NCI-H2196 treated with DMSO at 0.1 percent for 48 hours (cell line): ENCODE measurements at regions not wholly inside any gene's neighbourhood (a gene's known extent, or its start where the extent isn't known, plus 50 kb on each side); places are given as distances from the start of the nearest gene placed in this dataset.
"Not testable (repeated sequence)": the region's sequence is repeated elsewhere in the genome, so short reads cannot be mapped to it uniquely, and the experiment has no call there.

ENCODE experiments used
- DNase-seq: peaks from one replicate; lab custom pipeline; 2025; ENCODE audit not compliant: unreplicated experiment; lab: John Stamatoyannopoulos, UW

DNA sequence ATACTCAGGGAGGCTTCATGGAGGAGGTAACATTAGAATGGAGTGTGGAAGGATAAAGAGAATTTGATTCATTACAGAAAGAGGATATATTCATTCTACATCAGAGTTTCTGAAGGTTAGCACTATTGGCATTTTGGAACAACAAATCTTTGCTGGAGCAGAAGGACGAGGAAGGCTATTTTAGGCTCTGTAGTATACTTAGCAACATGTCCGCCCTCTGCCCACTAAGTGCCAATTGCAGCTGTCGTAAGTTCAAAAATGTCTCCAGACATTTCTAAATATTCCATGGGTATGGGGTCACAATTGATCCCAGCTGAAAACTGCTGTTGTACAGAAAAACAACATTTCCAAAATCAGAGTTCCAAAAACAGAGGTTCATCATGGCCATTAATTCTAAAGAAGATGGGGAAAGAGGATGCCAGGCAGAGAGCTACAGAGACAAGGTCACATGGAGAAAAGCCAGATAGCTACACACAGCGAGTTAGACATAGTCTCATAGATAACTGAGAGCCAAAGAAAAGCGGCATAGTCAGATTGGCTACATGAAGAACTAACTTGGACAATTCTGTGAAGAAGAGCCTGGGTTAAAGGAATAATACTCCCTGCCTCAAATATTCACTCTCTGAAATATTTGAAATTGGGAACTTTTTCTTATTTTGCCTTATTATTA, 846.4 kb upstream of the CDH8 start:
- DNase-seq, result no peak

DNA sequence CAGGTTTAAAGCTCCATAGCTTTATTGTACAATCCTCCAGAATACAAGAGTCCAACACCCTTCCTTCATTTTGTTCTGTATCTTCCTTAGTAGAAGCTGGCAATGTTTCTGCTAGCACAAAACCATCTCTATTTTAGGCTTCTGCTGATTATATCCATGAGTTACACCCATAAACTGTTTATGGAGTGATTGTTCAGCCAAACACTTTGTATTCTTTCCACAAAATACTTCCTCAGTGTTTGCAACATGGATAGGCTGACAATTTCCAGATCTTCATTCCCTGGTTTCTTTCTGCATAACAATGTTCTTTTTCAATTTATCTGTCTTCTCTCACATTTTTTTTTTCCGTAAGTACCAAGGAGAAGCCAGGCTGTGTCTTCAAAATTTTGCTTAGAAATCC, 839.9 kb upstream of the CDH8 start:
- DNase-seq, result no peak

DNA sequence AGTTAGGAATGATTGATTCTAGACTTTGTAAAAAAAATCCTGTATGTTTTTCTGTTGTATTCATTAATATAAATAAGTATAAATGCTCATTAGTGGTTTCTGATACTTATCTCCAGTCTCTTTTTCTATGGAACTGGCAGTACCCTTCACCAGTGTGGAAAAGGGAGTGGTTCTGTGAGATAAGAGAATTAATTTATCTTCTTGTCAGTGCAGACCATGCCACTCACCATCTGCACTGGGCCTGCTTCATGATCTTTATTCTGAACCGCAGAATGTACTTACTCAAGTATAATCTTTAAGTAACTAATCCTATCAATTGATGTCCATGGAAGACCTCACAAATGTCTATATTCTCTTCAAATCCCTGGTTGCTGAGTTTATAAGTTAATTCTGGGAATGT, 836.1 kb upstream of the CDH8 start:
- no peak for DNase-seq

DNA sequence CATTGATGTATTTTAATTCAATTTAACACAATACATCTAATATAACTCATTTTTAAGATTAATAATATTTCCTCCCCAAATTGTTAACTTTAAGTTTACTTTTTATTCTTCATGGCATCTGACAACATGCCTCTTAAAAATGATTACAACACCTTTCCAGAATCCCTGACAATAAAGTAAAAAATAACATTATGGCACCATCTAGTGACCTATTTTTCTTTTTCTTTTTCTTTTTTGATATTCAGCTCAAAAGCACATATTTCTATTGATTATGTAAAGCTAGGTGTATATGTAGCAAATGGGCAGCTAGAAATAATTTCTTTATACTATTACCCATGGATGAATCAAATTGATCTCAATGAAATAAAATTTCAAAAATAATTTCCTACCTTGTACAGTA, 834.3 kb upstream of the CDH8 start:
- DNase-seq, result no peak

DNA sequence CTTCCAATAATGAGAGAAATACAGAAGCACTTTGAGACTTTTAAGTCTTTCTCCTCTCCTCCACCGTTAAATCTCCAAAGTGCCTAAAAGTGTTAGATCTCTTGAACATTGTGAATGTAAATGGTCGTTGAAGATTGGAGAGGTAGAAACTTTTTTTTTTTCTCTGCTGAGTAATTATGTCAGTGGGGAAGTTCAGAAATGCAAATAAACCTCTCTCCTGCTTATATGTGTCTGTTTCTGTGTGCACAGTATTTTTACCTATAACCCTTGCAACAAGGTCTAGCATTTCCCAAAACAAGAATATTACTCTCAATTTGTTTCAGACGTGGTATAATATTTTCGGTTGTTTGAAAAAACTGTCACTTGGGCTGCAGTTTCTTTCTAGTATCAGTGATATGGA, 833.6 kb upstream of the CDH8 start:
- no peak for DNase-seq

DNA sequence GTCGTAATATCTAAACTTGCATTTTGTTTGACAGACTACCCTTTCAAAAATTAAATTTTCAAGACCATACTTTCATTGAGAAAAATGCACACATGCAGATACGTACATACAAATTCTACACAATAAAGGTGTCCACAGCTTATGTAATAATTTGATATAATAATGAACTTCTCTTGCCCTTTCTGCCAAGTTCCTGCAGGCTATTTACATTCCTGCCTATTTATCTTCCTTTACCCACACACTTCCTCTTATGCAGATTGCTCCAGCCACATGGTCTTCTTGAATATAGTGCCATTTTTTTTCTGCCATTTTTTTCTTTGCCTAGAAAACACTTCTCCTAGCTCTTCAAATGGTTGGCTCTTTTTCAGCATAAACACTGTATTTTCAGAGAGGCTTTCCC, 826.9 kb upstream of the CDH8 start:
- no peak for DNase-seq

DNA sequence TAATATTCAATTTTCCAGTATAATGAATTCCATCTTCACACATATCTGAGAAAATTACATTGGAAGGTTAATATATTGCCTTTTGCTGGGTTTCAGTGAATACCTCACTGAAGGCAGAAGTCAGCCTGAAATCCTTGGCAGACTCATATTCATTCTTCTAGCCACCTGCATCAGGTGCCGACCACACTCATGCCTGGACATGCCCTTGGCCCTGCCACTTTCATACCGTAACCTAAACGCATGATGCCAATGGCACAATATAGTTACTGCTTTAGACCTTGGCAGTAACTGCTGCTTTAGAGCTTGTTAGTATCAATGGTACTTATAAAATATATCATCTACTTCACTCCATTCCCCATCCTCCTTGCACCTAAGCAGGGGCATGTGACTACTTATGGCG, 817.6 kb upstream of the CDH8 start:
- peak; percentile 24 for DNase-seq

DNA sequence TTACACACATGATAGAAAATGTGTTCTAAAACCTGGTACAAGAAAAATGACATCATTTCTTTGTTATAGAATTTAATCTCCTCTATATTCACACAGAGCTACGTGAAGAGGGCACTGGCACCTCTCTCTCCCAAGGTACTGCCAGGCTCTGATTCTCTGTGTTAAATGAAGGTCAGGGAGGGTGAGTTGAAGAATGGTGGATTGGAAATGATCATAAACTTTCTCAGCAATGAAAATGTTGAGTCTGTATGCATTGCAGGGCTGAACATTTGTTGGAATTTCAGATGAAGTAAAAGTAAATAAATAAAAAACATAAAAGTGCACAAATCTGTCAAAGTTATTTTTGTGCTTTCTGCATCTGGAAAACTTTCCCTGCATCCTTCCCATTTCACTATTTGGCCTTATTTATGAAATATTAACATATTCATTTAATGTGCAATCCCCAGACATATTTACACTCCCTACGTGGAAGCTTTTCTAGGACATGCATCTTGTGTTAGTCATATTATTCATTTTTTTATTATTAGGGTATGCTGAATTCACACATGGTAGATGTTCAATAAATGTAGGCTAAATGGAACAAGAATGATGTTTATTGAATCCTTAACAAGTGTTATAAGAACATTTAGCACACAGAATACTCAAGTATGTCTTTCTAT, 810.3 kb upstream of the CDH8 start:
- no peak for DNase-seq

DNA sequence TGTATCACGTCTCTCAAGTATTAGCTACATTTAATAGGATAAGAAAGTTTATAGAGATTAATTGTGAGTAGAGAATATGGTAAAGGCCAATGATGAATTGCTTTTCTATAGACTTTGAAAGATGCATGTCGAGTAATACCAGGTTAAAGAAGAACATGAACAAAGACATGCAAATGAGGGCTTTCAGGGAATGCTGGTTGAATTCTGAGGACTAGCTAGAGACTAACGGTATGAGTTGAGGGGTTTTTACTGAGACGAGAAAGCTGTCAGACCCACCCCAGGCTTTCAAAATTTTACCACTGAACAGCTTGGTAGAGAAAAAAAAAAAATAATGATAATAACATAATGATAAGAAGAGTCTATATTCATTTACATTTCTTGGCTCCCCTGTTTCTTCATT, 796.0 kb upstream of the CDH8 start:
- DNase-seq, result no peak

DNA sequence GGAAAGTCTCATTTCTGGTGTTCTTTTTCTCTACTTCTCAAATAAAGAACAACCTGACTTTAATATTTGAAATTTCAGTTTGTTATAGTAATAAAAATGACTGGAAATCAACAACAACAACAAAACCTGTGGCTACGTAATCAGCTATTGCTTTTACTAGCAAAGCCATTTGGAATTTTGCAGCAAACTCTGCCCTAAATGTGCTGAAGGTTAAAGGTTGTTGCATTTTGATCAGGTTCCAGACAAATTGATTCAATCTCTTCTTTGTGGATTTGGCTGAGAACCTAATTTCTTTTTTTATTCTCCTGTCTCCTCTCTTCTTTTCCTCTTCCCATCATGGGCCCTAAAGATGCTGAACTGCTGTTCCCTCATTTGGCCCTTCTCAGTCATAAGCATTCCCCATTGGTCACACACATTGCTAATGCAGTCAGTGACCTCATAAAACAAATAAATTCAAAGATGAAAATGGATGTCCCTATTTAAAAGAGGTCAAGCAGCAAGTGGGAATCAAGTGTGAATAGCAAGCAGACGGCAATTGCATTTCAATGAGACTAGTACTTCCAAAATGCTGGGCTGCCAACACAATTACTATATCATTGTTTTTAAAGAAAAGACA, 795.1 kb upstream of the CDH8 start:
- no peak for DNase-seq

DNA sequence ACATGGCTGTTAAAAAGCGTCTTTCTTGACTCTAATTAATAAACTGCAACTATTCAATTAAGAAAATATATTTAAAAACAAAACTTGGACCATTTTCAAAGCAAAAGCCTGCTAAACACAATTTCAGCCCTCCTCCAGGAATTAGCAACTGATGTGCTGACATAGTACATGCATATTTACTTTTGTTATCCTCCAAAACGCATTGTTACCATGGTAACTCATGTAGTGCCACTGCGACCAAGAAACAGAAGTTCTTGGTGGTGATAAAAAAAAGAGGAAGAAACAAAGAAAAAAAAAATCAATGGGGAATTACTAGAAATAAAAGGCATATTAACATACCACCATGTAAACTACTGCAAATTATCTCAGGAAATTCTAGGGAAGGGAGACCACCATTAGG, 793.4 kb upstream of the CDH8 start:
- DNase-seq, result no peak

DNA sequence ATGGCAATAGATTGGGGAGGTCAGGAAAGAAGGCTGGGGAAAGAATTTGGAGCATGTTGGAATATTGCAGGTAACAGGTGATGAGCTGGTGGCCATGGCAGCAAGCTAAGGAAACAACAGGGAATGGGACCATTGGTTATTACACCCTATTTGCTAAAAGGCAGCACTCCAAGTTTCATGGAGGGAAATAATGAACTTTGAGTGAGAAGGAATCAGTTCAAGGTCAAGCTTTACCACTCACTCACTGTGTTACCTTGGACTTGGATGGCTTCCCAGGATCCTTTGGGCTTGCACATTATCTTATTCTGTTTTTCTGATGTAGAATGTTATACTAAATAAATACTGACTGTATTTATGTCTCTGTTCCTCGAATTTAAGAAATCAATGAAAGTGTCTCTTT, 792.8 kb upstream of the CDH8 start:
- DNase-seq, result no peak

DNA sequence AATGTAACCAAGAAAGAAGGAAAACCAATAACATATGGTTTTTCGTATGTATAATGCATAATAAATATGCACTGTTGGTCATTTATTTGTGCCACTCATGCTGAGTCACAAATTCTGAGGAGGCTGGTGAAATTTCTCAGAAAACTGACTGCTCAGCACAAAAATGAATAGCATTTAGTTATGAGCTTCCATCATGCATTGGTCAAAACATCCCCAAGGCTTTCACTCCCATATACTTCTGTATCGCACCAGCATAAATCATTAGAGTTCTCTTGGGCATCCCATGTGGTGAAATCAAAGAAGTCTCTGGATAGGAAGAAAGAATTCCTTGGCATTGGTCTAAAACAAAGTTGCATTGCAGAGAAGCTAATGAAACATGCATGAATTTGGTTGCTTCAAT, 785.6 kb upstream of the CDH8 start:
- no peak for DNase-seq

DNA sequence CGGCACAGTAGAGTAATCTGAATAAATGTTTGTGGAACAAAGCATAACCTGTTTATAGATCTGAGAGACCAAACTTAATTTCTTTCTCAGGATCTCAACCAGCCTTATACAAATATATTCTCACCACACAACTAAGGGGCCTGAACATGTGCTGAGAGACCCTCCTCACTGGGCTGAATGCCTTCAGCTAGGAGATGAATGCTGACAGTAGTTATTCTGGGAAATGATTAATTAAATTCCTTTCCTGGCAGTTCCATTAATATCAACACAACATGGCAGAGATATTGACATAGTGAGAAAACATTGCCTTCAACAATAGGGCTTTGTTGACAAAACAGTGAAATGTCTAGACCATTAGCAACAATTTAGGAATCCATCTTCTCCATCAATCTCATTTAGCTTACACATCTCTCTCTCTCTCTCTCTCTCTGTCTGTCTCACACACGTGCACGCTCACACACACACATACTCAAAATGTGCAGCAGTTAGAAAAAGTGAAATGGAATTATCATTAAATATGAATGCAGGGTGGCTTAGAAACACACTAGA, 780.8 kb upstream of the CDH8 start:
- no peak for DNase-seq

DNA sequence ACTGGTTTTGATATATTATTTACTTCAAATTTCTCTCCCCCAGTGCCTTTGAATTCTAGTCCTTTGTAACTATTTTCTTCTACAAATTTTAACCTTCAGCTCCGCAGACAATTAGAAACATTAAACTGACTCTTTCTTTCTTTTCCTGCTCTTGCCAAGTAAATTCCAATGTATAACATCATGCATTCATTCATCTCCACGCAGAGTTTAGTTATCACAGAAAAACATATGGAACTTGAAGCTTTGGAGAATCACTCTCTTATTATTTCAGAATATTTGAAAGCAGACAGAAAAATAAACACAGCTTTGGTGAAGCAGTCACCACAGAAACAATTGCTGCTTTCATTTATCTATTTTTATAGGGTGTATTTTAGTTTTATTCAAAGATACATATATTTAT, 778.7 kb upstream of the CDH8 start:
- no peak for DNase-seq

DNA sequence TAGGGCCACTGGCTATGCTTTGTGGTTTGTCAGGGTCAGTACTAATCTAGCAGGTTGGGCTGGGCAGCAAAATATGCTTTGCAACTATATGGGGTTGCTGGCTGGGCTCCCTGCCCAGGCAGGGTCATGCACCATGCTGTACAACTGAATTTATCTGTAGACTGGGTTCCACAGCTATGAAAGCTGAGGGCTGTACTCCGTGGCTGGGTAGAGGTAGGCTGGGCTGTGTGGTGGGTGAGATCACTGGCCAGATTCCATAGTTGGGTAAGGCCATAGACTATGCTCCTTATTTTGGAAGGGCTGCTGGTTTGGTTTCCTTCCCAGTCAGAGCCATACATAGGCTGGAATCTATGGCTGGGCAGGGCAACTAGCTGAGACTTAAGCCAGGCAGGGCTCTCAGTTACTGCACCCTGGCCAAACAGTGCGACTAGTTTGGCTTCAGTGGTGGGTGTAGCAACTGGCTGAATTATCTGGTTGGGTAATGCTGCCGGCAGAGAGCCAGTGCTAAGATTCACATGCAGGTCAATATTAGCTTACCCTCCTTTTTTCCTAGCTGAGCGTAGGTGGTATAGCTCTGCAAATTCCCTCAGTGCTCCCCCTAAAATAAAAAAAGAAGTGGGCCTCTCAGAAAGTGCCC, 769.1 kb upstream of the CDH8 start:
- no peak for DNase-seq

DNA sequence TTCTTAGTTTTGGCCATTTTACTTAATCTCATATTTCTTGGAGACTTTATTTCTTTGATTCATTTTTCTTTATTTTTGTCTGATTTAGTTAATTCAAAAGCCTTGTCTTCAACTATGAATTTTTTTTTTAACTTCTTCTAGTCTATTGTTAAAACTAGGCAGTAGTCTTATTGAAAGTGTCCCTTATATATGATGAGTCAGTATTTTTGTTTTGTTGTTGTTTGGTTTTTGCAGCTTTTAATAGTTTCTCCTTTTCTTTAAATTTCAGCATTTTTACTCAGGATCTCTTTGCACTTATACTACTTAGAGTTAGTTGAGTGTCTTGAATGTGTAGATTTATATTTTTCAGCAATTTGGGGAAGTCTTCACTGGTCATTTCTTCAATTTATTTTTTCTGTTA, 758.5 kb upstream of the CDH8 start:
- no peak for DNase-seq

DNA sequence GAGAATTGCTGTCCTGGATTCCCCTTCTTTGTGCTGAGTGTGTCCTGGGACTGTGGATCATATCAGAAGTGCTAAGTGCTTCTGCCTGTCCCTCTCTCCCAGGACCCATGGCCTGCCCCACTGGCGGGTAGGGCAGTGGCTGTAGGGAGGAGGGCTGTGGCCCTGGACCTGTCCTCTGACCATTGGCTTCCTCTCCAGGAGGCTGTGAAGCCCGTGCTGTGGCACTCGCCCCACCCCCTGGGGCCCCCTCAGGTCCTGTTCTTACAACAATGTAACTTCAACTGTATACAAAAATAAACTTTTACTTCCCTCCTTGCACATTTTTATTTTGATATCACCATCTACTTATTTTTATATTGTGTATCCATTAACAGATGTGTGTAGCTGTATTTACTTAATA, 743.8 kb upstream of the CDH8 start:
- not testable (repeated sequence) for DNase-seq

DNA sequence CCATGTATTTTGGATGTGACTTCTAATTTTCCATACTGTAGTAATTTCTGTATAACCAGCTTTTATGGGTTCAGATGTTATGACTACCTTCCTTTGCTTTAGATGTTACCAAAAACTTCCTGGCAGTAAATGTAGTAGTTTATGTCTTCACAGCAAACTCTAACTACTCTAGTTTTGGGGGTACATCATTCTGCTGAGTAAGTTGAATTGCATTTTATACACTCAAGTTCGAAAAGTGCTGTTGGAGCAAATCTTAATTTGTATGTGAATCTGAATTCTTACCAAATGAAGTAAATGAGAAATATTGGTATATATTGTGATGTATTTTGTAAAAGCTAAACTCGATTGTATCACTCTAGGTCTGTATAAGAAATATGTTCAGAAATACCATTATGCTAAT, 728.3 kb upstream of the CDH8 start:
- DNase-seq, result no peak

DNA sequence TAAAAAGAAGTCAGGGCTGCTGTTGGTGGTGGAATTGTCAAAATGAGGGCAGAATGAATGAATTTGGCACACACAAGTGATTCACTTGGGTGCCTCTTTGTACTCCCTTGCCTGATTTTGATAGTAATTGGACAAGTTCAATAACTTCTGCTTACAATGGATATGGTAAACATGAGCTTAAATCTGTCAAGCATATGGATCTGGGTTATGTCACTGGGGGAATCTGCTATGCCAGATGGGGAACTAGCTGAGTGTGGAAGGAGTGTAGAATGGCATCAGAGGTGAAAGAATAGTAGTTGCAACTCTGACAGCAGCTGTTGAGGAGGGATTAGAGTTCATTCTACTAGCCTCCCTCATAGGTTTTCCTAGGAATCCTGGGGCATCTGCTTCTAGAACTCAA, 724.2 kb upstream of the CDH8 start:
- no peak for DNase-seq

DNA sequence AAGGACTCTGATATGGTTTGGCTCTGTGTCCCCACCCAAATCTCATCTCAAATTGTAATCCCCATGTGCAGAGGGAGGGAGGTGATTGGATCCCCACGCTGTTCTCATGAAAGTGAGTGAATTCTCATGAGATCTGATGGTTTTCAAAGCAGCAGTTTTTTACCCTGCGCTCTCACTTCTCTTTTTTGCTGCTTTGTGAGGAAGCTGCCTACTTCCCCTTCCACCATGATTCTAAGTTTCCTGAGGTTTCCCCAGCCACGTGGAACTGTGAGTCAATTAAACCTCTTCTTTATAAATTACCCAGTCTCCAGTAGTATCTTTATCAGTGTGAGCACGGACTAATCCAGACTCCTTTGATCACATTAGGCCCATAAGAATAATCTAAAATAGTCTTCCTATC, 719.7 kb upstream of the CDH8 start:
- no peak for DNase-seq

DNA sequence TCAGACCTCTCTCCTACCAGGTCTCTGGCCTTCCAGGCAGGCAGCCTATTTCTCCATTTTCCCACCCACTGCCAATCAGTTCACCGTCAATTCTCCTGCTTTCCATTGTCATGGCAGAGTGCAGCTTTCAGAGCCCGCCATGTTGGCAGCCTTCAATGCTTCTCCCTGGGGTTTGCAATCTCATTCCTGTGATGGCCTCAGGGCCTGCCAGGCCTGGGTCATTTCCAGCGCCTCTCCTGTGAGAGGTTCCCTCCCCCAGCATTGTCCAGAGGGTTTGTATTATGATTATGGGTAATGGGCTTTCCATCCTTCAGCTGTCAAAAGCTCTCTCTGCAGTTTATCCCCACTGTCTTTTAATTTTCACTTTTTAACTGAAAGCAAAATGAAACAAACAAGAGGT, 716.6 kb upstream of the CDH8 start:
- no peak for DNase-seq
